H1 (cell line): ENCODE measurements at regions not wholly inside any gene's neighbourhood (a gene's known extent, or its start where the extent isn't known, plus 50 kb on each side); places are given as distances from the start of the nearest gene placed in this dataset.

Source experiments
- JUND ChIP-seq: IDR thresholded peaks from 2 replicates; pipeline ENCODE4 v1.6.1; 2011; ENCODE audit warnings: mild to moderate bottlenecking, improper control_type of control experiment, low read length
- NRF1 ChIP-seq: IDR thresholded peaks from 2 replicates; pipeline ENCODE4 v1.6.1; 2011; ENCODE audit warnings: mild to moderate bottlenecking, low read depth, low read length, improper control_type of control experiment
- SP1 ChIP-seq: IDR thresholded peaks from 2 replicates; pipeline ENCODE4 v1.6.1; 2011; ENCODE audit warnings: low read depth, low read length

GRCh38 chr7:8881916-8882315 lies 448.5 kb downstream of the NXPH1 start (continued):
- TF ChIP-seq SP1 (no peak), NRF1 (no peak), JUND (no peak)
